Activated T-cell treated with anti-CD3 and anti-CD28 coated beads for 1 hour (primary cell): ENCODE measurements at regions not wholly inside any gene's neighbourhood (a gene's known extent, or its start where the extent isn't known, plus 50 kb on each side); places are given as distances from the start of the nearest gene placed in this dataset.

Experiments used
- DNase-seq: peaks from one replicate; pipeline ENCODE4 v3.0.0-alpha.2; 2020; ENCODE audit warnings: low read depth

GRCh38 chr17:79150035-79150733 is 75.6 kb downstream of the ENGASE start:
- DNase-seq, result no peak

DNA sequence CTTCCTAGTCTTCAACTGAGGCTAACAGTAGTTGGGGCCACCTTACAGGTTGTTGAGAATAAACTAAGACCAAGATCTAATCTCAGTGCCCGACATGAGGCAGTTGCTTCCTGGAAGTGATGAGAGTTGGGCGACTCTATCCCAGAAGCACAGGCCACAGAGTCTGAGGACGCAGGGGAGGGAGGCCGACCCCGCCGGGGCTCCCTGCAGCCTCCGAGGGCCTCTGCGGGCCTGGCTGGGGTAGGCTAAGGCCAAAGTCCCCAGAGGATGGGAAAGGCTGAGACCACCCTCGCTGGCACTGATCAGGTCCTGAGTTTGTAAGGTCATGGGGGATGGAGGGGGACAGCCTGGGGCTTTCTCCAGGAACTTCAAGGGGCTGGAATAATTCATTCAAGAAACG is 74.0 kb downstream of the ENGASE start:
- DNase-seq, result no peak

DNA sequence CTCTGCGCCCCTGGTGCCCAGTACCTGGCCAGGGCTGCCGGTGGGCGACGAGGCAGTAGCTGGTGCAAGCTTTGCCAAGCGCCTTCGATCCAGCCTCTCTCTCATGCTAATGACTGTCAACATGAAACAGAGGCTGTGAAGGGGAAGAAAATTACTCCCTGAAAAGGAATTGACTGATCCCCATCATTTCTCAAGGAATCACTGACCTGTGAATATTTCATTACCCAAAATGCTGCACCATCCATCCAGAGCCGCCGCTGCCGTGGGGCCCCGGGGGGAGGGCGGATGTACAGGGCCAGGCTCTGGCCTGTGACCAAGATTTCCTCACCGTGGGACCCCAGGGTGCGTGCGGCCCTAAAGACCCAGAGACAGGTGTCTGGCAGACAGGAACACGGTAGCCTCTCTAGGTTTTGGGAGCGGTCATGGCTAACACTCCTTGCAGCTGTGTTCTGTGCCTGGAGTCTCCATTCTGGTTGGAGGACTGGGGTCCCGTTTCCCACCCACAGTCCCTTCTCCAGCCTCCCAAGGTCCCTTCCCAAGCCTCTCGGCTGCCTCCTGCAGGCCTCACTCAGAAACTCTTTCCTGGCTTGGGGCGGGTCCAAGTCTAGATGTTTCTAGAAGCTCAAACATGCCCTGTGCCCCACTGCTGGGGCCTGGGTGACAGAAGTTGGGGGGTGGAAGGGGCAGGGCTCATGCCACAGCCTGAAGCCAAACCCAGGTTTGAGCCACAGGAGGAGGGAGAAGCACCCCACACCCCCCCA is 73.3 kb downstream of the ENGASE start:
- no peak for DNase-seq

- DNase-seq, result no peak
Observed at GRCh38 chr17:79146562-79146961, 71.9 kb downstream of the ENGASE start.

DNA sequence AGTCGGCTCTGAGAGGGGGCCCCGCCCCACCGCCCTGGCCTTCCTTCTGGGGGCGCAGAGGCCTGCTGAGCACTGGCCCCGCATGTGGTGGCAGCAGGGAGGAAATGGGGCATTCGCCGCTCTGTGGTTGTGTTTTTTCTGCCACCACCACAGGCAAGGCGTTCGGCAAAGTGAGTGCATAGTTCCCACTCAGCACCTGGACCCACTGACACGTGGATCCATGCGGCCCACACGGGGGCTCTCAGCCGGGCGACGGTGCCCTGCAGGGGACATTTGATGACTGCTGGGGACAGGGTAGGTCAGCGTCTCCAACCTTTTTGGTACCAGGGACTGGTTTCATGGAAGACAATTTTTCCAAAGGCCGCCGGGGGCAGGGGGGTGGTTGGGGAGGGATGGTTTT is 70.9 kb downstream of the ENGASE start:
- DNase-seq, result no peak

DNA sequence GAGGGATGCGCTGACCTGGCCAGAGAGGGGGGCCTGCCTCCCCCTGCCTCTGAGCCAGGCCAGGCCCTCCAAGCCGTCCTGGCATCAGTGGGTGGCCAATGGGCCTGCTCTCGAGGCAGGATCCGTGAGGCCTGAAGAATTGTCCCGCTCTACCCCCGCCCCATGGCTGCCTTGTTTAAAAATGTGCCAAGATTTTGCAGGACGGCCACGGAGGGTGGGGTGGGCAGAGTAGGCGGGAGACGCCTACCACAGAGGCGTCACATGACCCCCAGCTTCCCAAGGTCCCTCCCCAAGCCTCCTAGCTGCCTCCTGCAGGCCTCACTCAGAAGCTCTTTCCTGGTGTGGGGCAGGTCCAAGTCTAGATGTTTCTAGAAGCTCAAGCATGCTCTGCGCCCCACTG is 69.5 kb downstream of the ENGASE start:
- no peak for DNase-seq

DNA sequence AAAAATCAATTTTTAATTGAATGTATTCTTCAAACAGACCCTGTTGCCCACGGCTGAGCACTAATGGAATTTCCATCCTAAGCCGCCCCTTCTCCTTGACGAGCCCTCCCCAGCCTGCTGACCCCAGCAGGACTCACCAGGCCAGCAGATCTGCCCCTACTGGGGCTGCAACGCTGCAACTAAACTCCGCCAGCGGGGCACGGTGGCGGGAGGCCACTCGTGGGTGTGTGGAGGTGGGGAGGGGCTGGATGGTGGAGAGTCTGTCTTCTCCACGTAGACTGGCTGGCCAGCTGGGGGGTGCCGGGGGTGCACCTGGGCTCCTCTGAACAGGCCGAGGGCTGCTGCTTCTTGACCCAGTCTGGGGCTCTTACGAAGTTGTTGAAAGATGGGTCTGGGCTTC is 67.8 kb downstream of the ENGASE start:
- DNase-seq, result no peak

DNA sequence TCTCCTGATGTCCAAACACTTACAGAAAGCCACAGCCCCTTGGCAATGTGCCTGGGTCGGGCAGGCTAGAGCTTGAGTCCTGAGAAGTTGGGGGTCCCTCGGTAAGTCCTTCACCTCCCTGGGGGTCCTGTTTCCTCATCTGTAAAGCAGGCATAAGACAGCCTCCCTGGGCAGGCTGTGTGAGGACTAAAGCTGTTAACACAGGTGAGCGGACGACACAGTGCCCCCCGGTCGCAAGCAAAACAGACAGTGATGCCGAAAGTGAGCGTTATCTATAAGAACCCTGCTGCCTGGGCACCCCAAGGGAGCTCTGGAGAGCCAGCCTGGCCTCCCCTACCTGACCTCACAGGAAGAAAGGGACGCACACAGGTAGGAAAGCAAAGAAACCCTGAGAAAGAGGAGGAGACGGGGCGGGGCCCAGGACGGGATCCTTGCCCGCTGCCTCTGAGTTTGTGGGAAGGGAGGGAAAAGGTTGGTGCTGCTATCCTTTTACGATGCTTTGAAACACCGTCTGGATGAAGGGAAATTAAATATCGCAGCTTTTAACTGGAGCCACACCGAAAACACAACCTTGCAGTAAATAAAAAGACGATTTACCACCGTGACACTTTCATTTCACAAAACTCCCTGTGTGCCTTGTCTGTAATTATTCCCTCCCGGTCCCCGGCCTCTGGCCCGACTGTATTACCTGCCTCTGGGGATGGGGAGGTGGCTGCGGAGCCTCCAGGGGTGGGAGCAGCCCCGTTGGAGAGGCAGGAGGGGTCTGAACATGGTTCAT is 67.1 kb downstream of the ENGASE start:
- no peak for DNase-seq

GRCh38 chr17:79138826-79139225 is 64.2 kb downstream of the ENGASE start:
- DNase-seq, result no peak

DNA sequence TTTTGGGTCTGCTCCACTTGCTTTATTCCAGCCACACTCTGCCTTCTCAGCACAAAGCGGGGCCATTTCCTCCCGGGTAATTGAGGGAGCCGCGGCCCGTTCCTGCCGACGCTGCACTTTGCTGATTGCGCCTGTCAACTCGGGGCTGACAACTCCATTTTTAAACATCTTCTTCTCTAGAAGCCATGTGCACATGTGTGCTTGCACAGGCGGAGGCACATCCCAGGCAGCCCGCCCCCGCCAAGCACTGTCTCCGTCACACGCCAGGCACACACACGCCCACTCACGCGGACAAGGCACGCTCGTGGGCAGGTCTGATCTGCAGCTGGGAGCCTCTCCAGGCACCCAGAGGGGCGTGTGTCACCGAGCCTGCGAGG is 63.2 kb downstream of the ENGASE start:
- no peak for DNase-seq

- DNase-seq, result no peak
Observed at GRCh38 chr17:79137015-79137788, 62.6 kb downstream of the ENGASE start.

DNA sequence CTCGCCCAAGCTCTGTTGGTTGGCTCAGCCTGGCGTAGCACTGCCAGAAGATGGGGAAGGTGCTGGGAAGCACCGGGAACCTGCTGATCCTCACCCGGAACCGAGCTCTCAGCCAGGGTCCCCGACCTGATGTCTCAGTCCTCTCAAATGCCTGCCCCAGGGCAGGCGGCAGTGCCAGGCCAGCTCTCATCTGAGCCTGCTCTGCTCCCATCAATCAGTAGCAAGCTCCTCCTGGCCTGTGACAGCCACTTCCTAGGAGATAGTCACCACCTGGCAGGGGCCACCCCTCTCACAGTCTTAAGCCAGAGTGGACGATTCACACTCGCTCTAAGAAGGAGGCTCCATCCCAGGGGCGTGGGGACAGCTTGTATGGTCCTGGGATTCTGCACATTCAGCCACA is 62.0 kb downstream of the ENGASE start:
- DNase-seq, result no peak
